CD4-positive, alpha-beta memory T cell (primary cell): ENCODE measurements at regions not wholly inside any gene's neighbourhood (a gene's known extent, or its start where the extent isn't known, plus 50 kb on each side); places are given as distances from the start of the nearest gene placed in this dataset.
"Not testable (repeated sequence)": the region's sequence is repeated elsewhere in the genome, so short reads cannot be mapped to it uniquely, and the experiment has no call there.

ENCODE experiments used
- CTCF ChIA-PET: fragments of 350-600 bp; sonication (Branson Sonifier 250); formaldehyde crosslinking; loops from one replicate; lab custom pipeline; 2021; ENCODE audit warnings: inconsistent platforms; ENCODE audit not compliant: partially characterized antibody; lab: Charles Lee
- POLR2A ChIA-PET: fragments of 350-600 bp; sonication (Branson Sonifier 250); formaldehyde crosslinking; loops from one replicate; lab custom pipeline; 2021; ENCODE audit not compliant: partially characterized antibody; lab: Charles Lee
- DNase-seq, 5 donors: peaks; one replicate each; pipeline versions ENCODE4 v3.0.0 to v3.0.0-alpha.2; 2020 to 2022; ENCODE audit warnings: mixed read lengths in 1 of 5
- H3K27ac ChIP-seq: one replicate; pipeline ENCODE4 v1.7.0; 2013; ENCODE audit warnings: low read depth, low read length
- H3K27me3 ChIP-seq: 2 replicates; pipeline ENCODE4 v1.7.0; 2013; ENCODE audit warnings: mild to moderate bottlenecking, low read length, moderate library complexity; ENCODE audit not compliant: insufficient read depth
- H3K36me3 ChIP-seq: 2 replicates; pipeline ENCODE4 v1.7.0; 2013; ENCODE audit warnings: mild to moderate bottlenecking, low read length, moderate library complexity; ENCODE audit not compliant: insufficient read depth
- H3K4me1 ChIP-seq: 2 replicates; pipeline ENCODE4 v1.7.0; 2013; ENCODE audit warnings: mild to moderate bottlenecking, low read length, moderate library complexity; ENCODE audit not compliant: insufficient read depth
- H3K4me3 ChIP-seq, 2 donors: one replicate each; pipeline ENCODE4 v1.7.0; 2013; ENCODE audit warnings: low read length in 2 of 2, mild to moderate bottlenecking in 1 of 2
- H3K9me3 ChIP-seq, 2 donors: one replicate each; pipeline ENCODE4 v1.7.0; 2013; ENCODE audit warnings: low read length in 2 of 2, control low read depth in 1 of 2; ENCODE audit not compliant: control insufficient read depth in 1 of 2
- H3K27ac Mint-ChIP-seq, 7 donors: one replicate each; pipeline ENCODE4 v1.8.0; 2020 to 2021; ENCODE audit warnings: mixed read lengths in 7 of 7, mild to moderate bottlenecking in 6 of 7, inconsistent platforms in 3 of 7, moderate library complexity in 3 of 7
- H3K27me3 Mint-ChIP-seq, 2 donors: one replicate each; pipeline ENCODE4 v1.8.0; 2020 to 2021; ENCODE audit warnings: mixed read lengths in 2 of 2
- H3K36me3 Mint-ChIP-seq, 2 donors: one replicate each; pipeline ENCODE4 v1.8.0; 2020 to 2021; ENCODE audit warnings: mixed read lengths in 2 of 2, inconsistent platforms in 1 of 2, mild to moderate bottlenecking in 1 of 2
- H3K4me1 Mint-ChIP-seq, 4 donors: one replicate each; pipeline ENCODE4 v1.8.0; 2020 to 2021; ENCODE audit warnings: mixed read lengths in 4 of 4, mild to moderate bottlenecking in 1 of 4
- H3K4me3 Mint-ChIP-seq, 8 donors: one replicate each; pipeline ENCODE4 v1.8.0; 2020 to 2021; ENCODE audit warnings: mixed read lengths in 8 of 8, mild to moderate bottlenecking in 7 of 8, moderate library complexity in 6 of 8, inconsistent platforms in 3 of 8
- H3K9me3 Mint-ChIP-seq, 8 donors: one replicate each; pipeline ENCODE4 v1.8.0; 2020 to 2021; ENCODE audit warnings: mixed read lengths in 8 of 8, mild to moderate bottlenecking in 5 of 8, inconsistent platforms in 3 of 8, moderate library complexity in 1 of 8
- intact Hi-C: fragments of 100-400 bp; cut with micrococcal nuclease; formaldehyde crosslinking; loops from one replicate; pipeline ENCODE4 v1.15.1; 2023

GRCh38 chr16:16494998-16495397 is 116.1 kb downstream of the NPIPA7 start:
- H3K9me3 ChIP-seq, intact Hi-C loops, H3K4me1 Mint-ChIP-seq, H3K4me1 ChIP-seq, DNase-seq, H3K27me3 ChIP-seq, H3K36me3 Mint-ChIP-seq, H3K4me3 ChIP-seq, H3K27ac ChIP-seq, H3K9me3 Mint-ChIP-seq, H3K36me3 ChIP-seq, CTCF ChIA-PET, H3K27me3 Mint-ChIP-seq, POLR2A ChIA-PET, H3K4me3 Mint-ChIP-seq, H3K27ac Mint-ChIP-seq: not testable (repeated sequence)

GRCh38 chr16:16499875-16500274 is 120.9 kb downstream of the NPIPA7 start:
- H3K36me3 ChIP-seq, H3K9me3 Mint-ChIP-seq, DNase-seq, H3K36me3 Mint-ChIP-seq, intact Hi-C loops, H3K27me3 ChIP-seq, H3K27ac ChIP-seq, H3K9me3 ChIP-seq, H3K27ac Mint-ChIP-seq, H3K4me1 Mint-ChIP-seq, CTCF ChIA-PET, POLR2A ChIA-PET, H3K4me3 Mint-ChIP-seq, H3K27me3 Mint-ChIP-seq, H3K4me1 ChIP-seq, H3K4me3 ChIP-seq: not testable (repeated sequence)

GRCh38 chr16:16507041-16507440 is 128.1 kb downstream of the NPIPA7 start:
- H3K9me3 ChIP-seq, H3K4me1 ChIP-seq, H3K27me3 ChIP-seq, H3K27ac Mint-ChIP-seq, DNase-seq, H3K27ac ChIP-seq, CTCF ChIA-PET, intact Hi-C loops, H3K36me3 Mint-ChIP-seq, H3K4me3 Mint-ChIP-seq, H3K36me3 ChIP-seq, H3K27me3 Mint-ChIP-seq, H3K9me3 Mint-ChIP-seq, H3K4me1 Mint-ChIP-seq, H3K4me3 ChIP-seq, POLR2A ChIA-PET: not testable (repeated sequence)

GRCh38 chr16:16508344-16508743 is 129.4 kb downstream of the NPIPA7 start:
- DNase-seq, H3K36me3 ChIP-seq, H3K27me3 Mint-ChIP-seq, H3K4me3 ChIP-seq, H3K27me3 ChIP-seq, H3K4me3 Mint-ChIP-seq, H3K36me3 Mint-ChIP-seq, intact Hi-C loops, H3K9me3 ChIP-seq, POLR2A ChIA-PET, H3K9me3 Mint-ChIP-seq, H3K4me1 ChIP-seq, CTCF ChIA-PET, H3K27ac Mint-ChIP-seq, H3K27ac ChIP-seq, H3K4me1 Mint-ChIP-seq: not testable (repeated sequence)

- H3K9me3 ChIP-seq, DNase-seq, CTCF ChIA-PET, H3K36me3 Mint-ChIP-seq, H3K27ac ChIP-seq, H3K4me3 Mint-ChIP-seq, intact Hi-C loops, H3K9me3 Mint-ChIP-seq, H3K4me1 ChIP-seq, H3K27me3 Mint-ChIP-seq, H3K36me3 ChIP-seq, H3K27ac Mint-ChIP-seq, POLR2A ChIA-PET, H3K4me1 Mint-ChIP-seq, H3K27me3 ChIP-seq, H3K4me3 ChIP-seq: not testable (repeated sequence)
Measured at GRCh38 chr16:16519395-16519794, 140.5 kb downstream of the NPIPA7 start.

- H3K27ac ChIP-seq, intact Hi-C loops, H3K36me3 Mint-ChIP-seq, H3K4me3 Mint-ChIP-seq, H3K27me3 ChIP-seq, H3K4me1 Mint-ChIP-seq, CTCF ChIA-PET, H3K9me3 ChIP-seq, H3K4me3 ChIP-seq, DNase-seq, H3K36me3 ChIP-seq, H3K9me3 Mint-ChIP-seq, H3K4me1 ChIP-seq, H3K27ac Mint-ChIP-seq, H3K27me3 Mint-ChIP-seq, POLR2A ChIA-PET: not testable (repeated sequence)
Measured at GRCh38 chr16:16521239-16522002, 142.5 kb downstream of the NPIPA7 start.

- H3K4me3 Mint-ChIP-seq, CTCF ChIA-PET, H3K27me3 ChIP-seq, DNase-seq, H3K4me3 ChIP-seq, H3K9me3 ChIP-seq, H3K27ac ChIP-seq, H3K27me3 Mint-ChIP-seq, H3K9me3 Mint-ChIP-seq, intact Hi-C loops, H3K4me1 Mint-ChIP-seq, H3K4me1 ChIP-seq, H3K27ac Mint-ChIP-seq, H3K36me3 Mint-ChIP-seq, POLR2A ChIA-PET, H3K36me3 ChIP-seq: not testable (repeated sequence)
Measured at GRCh38 chr16:16526998-16527397, 148.1 kb downstream of the NPIPA7 start.

GRCh38 chr16:16530744-16531143 is 151.8 kb downstream of the NPIPA7 start:
- H3K27ac ChIP-seq, H3K36me3 Mint-ChIP-seq, H3K27me3 ChIP-seq, intact Hi-C loops, H3K4me3 ChIP-seq, H3K9me3 Mint-ChIP-seq, H3K4me3 Mint-ChIP-seq, H3K4me1 ChIP-seq, CTCF ChIA-PET, H3K27me3 Mint-ChIP-seq, POLR2A ChIA-PET, H3K4me1 Mint-ChIP-seq, H3K27ac Mint-ChIP-seq, H3K36me3 ChIP-seq, H3K9me3 ChIP-seq, DNase-seq: not testable (repeated sequence)
